ENCODE measurements at regions not wholly inside any gene's neighbourhood (a gene's known extent, or its start where the extent isn't known, plus 50 kb on each side); places are given as distances from the start of the nearest gene placed in this dataset.

- Mint-ChIP-seq H3K4me1 (peaks cover 22% of the 10 kb centered on the region), H3K4me3 (no peak overlapping the region), H3K27ac (no peak overlapping the region), H3K9me3 (ENCODE audit: low read depth) (peaks cover 4% of the 10 kb centered on the region), H3K36me3 (peaks cover 7% of the 10 kb centered on the region), H3K27me3 (no peaks in the 10 kb centered on the region)
- CTCF ChIA-PET, result interaction anchor here (1.1 kb wide), 1 partner anchor 276 kb away, joined by 3 read pairs; the partner anchor contains the start of gene ZNF438
- DNase-seq (no peak), ATAC-seq (no peak)
These were observed 126.6 kb upstream of the LYZL2 start for GRCh38 chr10:30756151-30756550.

GRCh38 chr10:30755441-30755953, 125.9 kb upstream of the LYZL2 start:
- Mint-ChIP-seq H3K36me3 (peaks cover 2% of the 10 kb centered on the region), H3K9me3 (ENCODE audit: low read depth) (no peaks in the 10 kb centered on the region), H3K27me3 (no peaks in the 10 kb centered on the region), H3K4me1 (peaks cover 29% of the 10 kb centered on the region), H3K27ac (no peak overlapping the region), H3K4me3 (no peak overlapping the region)
- CTCF ChIA-PET, result interaction anchor here (1.1 to 1.7 kb wide), 3 partner anchors 276 to 1053 kb away, joined by 3 to 6 read pairs (median 3); partner anchors contain the start of gene ZNF438
- DNase-seq (no peak), ATAC-seq (no peak)

GRCh38 chr10:30752481-30752881, 122.9 kb upstream of the LYZL2 start:
- H3K9me3 Mint-ChIP-seq (ENCODE audit: low read depth), result no peaks in the 10 kb centered on the region
- no peak for DNase-seq
- CTCF ChIA-PET, result interaction anchor here (0.6 to 6.2 kb wide), 43 partner anchors 7 to 1110 kb away, joined by 3 to 104 read pairs (median 4); partner anchors contain the start of gene ZNF438
- no peak overlapping the region for H3K4me3 Mint-ChIP-seq
- H3K36me3 Mint-ChIP-seq, result peaks cover 2% of the 10 kb centered on the region
- no peak overlapping the region for H3K27ac Mint-ChIP-seq
- peaks cover 49% of the 10 kb centered on the region for H3K4me1 Mint-ChIP-seq
- ATAC-seq, result no peak
- H3K27me3 Mint-ChIP-seq, result no peaks in the 10 kb centered on the region

GRCh38 chr10:30751678-30752331, 122.3 kb upstream of the LYZL2 start:
- CTCF ChIA-PET, result interaction anchor here (0.6 to 6.2 kb wide), 48 partner anchors 8 to 1110 kb away, joined by 3 to 104 read pairs (median 4); partner anchors contain the start of gene ZNF438
- Mint-ChIP-seq H3K4me1 (peaks cover 55% of the 10 kb centered on the region), H3K27me3 (no peaks in the 10 kb centered on the region), H3K9me3 (ENCODE audit: low read depth) (no peaks in the 10 kb centered on the region), H3K36me3 (peaks cover 2% of the 10 kb centered on the region), H3K4me3 (peak overlapping the region; percentile 26), H3K27ac (peak overlapping the region; percentile 80)
- peak; percentile 90 for ATAC-seq
- DNase-seq, result peak; percentile 92

- peak; percentile 56 for DNase-seq
- Mint-ChIP-seq H3K36me3 (no peaks in the 10 kb centered on the region), H3K4me3 (peak overlapping the region; percentile 26), H3K27me3 (no peaks in the 10 kb centered on the region), H3K27ac (peak overlapping the region; percentile 80), H3K9me3 (ENCODE audit: low read depth) (no peaks in the 10 kb centered on the region), H3K4me1 (peaks cover 60% of the 10 kb centered on the region)
- CTCF ChIA-PET, result interaction anchor here (0.6 to 6.2 kb wide), 29 partner anchors 9 to 1057 kb away, joined by 3 to 104 read pairs (median 5); partner anchors contain the start of gene ZNF438
- ATAC-seq, result peak; percentile 46
These were observed 121.6 kb upstream of the LYZL2 start for GRCh38 chr10:30750971-30751677.

- CTCF ChIA-PET, result interaction anchor here (0.9 to 6.2 kb wide), 6 partner anchors 14 to 365 kb away, joined by 3 to 104 read pairs (median 4); no protein-coding TSS in a partner anchor
- Mint-ChIP-seq H3K9me3 (ENCODE audit: low read depth) (no peaks in the 10 kb centered on the region), H3K27ac (peak overlapping the region; percentile 80), H3K36me3 (peaks cover 2% of the 10 kb centered on the region), H3K4me3 (no peak overlapping the region), H3K27me3 (no peaks in the 10 kb centered on the region), H3K4me1 (peaks cover 66% of the 10 kb centered on the region)
- DNase-seq (no peak), ATAC-seq (no peak)
These were observed 119.8 kb upstream of the LYZL2 start for GRCh38 chr10:30749385-30749784.

- Mint-ChIP-seq H3K9me3 (ENCODE audit: low read depth) (no peaks in the 10 kb centered on the region), H3K4me1 (peaks cover 69% of the 10 kb centered on the region), H3K36me3 (peaks cover 4% of the 10 kb centered on the region), H3K27me3 (no peaks in the 10 kb centered on the region), H3K27ac (peak overlapping the region; percentile 71), H3K4me3 (no peak overlapping the region)
- DNase-seq, result no peak
- ATAC-seq, result no peak
- CTCF ChIA-PET, result interaction anchor here (1.0 to 6.2 kb wide), 5 partner anchors 13 to 283 kb away, joined by 3 to 104 read pairs (median 8); partner anchors contain the start of gene ZNF438
These were observed 118.8 kb upstream of the LYZL2 start for GRCh38 chr10:30748152-30748973.

- H3K27me3 Mint-ChIP-seq, result no peaks in the 10 kb centered on the region
- CTCF ChIA-PET, result interaction anchor here (1.0 to 6.2 kb wide), 4 partner anchors 12 to 284 kb away, joined by 3 to 104 read pairs (median 6); partner anchors contain the start of gene ZNF438
- H3K9me3 Mint-ChIP-seq (ENCODE audit: low read depth), result no peaks in the 10 kb centered on the region
- DNase-seq (peak; percentile 81), ATAC-seq (peak; percentile 60)
- H3K27ac Mint-ChIP-seq, result peak overlapping the region; percentile 71
- H3K4me3 Mint-ChIP-seq, result no peak overlapping the region
- H3K36me3 Mint-ChIP-seq, result peaks cover 4% of the 10 kb centered on the region
- H3K4me1 Mint-ChIP-seq, result peaks cover 74% of the 10 kb centered on the region
These were observed 118.1 kb upstream of the LYZL2 start for GRCh38 chr10:30747633-30748032.

GRCh38 chr10:30745953-30746352, 116.4 kb upstream of the LYZL2 start:
- peak overlapping the region; percentile 19 for H3K4me3 Mint-ChIP-seq

GRCh38 chr10:30744106-30744505, 114.6 kb upstream of the LYZL2 start:
- DNase-seq, result no peak
- peak overlapping the region; percentile 15 for H3K27ac Mint-ChIP-seq
- H3K27me3 Mint-ChIP-seq, result no peaks in the 10 kb centered on the region
- no peak overlapping the region for H3K4me3 Mint-ChIP-seq
- no peak for ATAC-seq
- CTCF ChIA-PET, result no interaction called here
- H3K4me1 Mint-ChIP-seq, result peaks cover 53% of the 10 kb centered on the region
- H3K36me3 Mint-ChIP-seq, result peaks cover 17% of the 10 kb centered on the region
- H3K9me3 Mint-ChIP-seq (ENCODE audit: low read depth), result peaks cover 3% of the 10 kb centered on the region

More at GRCh38 chr10:30745953-30746352, 116.4 kb upstream of the LYZL2 start:
- Mint-ChIP-seq H3K27me3 (no peaks in the 10 kb centered on the region), H3K36me3 (peaks cover 9% of the 10 kb centered on the region), H3K4me1 (peaks cover 71% of the 10 kb centered on the region), H3K9me3 (ENCODE audit: low read depth) (no peaks in the 10 kb centered on the region), H3K27ac (peak overlapping the region; percentile 74)
- DNase-seq, result no peak
- CTCF ChIA-PET, result interaction anchor here (1.0 to 1.8 kb wide), 3 partner anchors 9 to 286 kb away, joined by 3 to 12 read pairs (median 4); partner anchors contain the start of gene ZNF438
- no peak for ATAC-seq

- DNase-seq (no peak), ATAC-seq (no peak)
- peaks cover 17% of the 10 kb centered on the region for H3K36me3 Mint-ChIP-seq
- H3K9me3 Mint-ChIP-seq (ENCODE audit: low read depth), result peaks cover 3% of the 10 kb centered on the region
- no peak overlapping the region for H3K27ac Mint-ChIP-seq
- H3K4me1 Mint-ChIP-seq, result peaks cover 47% of the 10 kb centered on the region
- CTCF ChIA-PET, result no interaction called here
- no peak overlapping the region for H3K4me3 Mint-ChIP-seq
- H3K27me3 Mint-ChIP-seq, result no peaks in the 10 kb centered on the region
These were observed 114.0 kb upstream of the LYZL2 start for GRCh38 chr10:30743586-30743985.

GRCh38 chr10:30742471-30742870, 112.9 kb upstream of the LYZL2 start:
- ATAC-seq, result no peak
- Mint-ChIP-seq H3K4me3 (no peak overlapping the region), H3K27ac (peak overlapping the region; percentile 41)

More at GRCh38 chr10:30742471-30742870, 112.9 kb upstream of the LYZL2 start:
- Mint-ChIP-seq H3K9me3 (ENCODE audit: low read depth) (peaks cover 3% of the 10 kb centered on the region), H3K27me3 (no peaks in the 10 kb centered on the region), H3K36me3 (peaks cover 20% of the 10 kb centered on the region), H3K4me1 (peaks cover 47% of the 10 kb centered on the region)
- CTCF ChIA-PET, result interaction anchor here (0.6 to 0.7 kb wide), 2 partner anchors 16 to 512 kb away, joined by 3 read pairs; no protein-coding TSS in a partner anchor
- DNase-seq, result no peak

Measured in activated CD8-positive, alpha-beta memory T cell treated with anti-CD3 and anti-CD28 coated beads, Interleukin-2, amount 10 ng/mL, durations not matched to agents 7 days and 5 days (primary cell).